ENCODE measurements at regions not wholly inside any gene's neighbourhood (a gene's known extent, or its start where the extent isn't known, plus 50 kb on each side); places are given as distances from the start of the nearest gene placed in this dataset.

- no peak for DNase-seq (ENCODE audit: low read depth)
These were observed 113.6 kb downstream of the GALC start for GRCh38 chr14:87879389-87879788.

GRCh38 chr14:87878959-87879358, 114.0 kb downstream of the GALC start:
- no peak for DNase-seq (ENCODE audit: low read depth)

GRCh38 chr14:87877877-87878276, 115.1 kb downstream of the GALC start:
- no peak for DNase-seq (ENCODE audit: low read depth)

- no peak for DNase-seq (ENCODE audit: low read depth)
These were observed 118.3 kb downstream of the GALC start for GRCh38 chr14:87874676-87875075.

- no peak for DNase-seq (ENCODE audit: low read depth)
These were observed 119.2 kb downstream of the GALC start for GRCh38 chr14:87873741-87874140.

- DNase-seq (ENCODE audit: low read depth), result no peak
These were observed 123.1 kb downstream of the GALC start for GRCh38 chr14:87869619-87870583.

- no peak for DNase-seq (ENCODE audit: low read depth)
These were observed 124.1 kb downstream of the GALC start for GRCh38 chr14:87868920-87869319.

- no peak for DNase-seq (ENCODE audit: low read depth)
These were observed 126.9 kb downstream of the GALC start for GRCh38 chr14:87866116-87866515.

GRCh38 chr14:87864356-87865270, 128.4 kb downstream of the GALC start:
- DNase-seq (ENCODE audit: low read depth), result no peak

- DNase-seq (ENCODE audit: low read depth), result no peak
These were observed 129.9 kb downstream of the GALC start for GRCh38 chr14:87863047-87863446.

- DNase-seq (ENCODE audit: low read depth), result no peak
These were observed 140.9 kb downstream of the GALC start for GRCh38 chr14:87852107-87852506.

GRCh38 chr14:87851190-87851589, 141.8 kb downstream of the GALC start:
- no peak for DNase-seq (ENCODE audit: low read depth)

GRCh38 chr14:87847216-87847755, 145.7 kb downstream of the GALC start:
- DNase-seq (ENCODE audit: low read depth), result no peak

- DNase-seq (ENCODE audit: low read depth), result no peak
These were observed 152.1 kb downstream of the GALC start for GRCh38 chr14:87840906-87841305.

- no peak for DNase-seq (ENCODE audit: low read depth)
These were observed 154.1 kb downstream of the GALC start for GRCh38 chr14:87838931-87839330.

- DNase-seq (ENCODE audit: low read depth), result no peak
These were observed 155.7 kb downstream of the GALC start for GRCh38 chr14:87837296-87837695.

GRCh38 chr14:87834594-87834993, 158.4 kb downstream of the GALC start:
- no peak for DNase-seq (ENCODE audit: low read depth)

GRCh38 chr14:87833026-87833425, 160.0 kb downstream of the GALC start:
- DNase-seq (ENCODE audit: low read depth), result no peak

GRCh38 chr14:87830443-87831096, 162.4 kb downstream of the GALC start:
- no peak for DNase-seq (ENCODE audit: low read depth)

- DNase-seq (ENCODE audit: low read depth), result no peak
These were observed 163.4 kb downstream of the GALC start for GRCh38 chr14:87829543-87829942.

GRCh38 chr14:87824266-87824665, 168.7 kb downstream of the GALC start:
- no peak for DNase-seq (ENCODE audit: low read depth)

- no peak for DNase-seq (ENCODE audit: low read depth)
These were observed 176.6 kb downstream of the GALC start for GRCh38 chr14:87816416-87816815.

Measured in fibroblast of gingiva (primary cell).